Neural progenitor cell (in vitro differentiated cells): ENCODE measurements at regions not wholly inside any gene's neighbourhood (a gene's known extent, or its start where the extent isn't known, plus 50 kb on each side); places are given as distances from the start of the nearest gene placed in this dataset.

Experiments
- DNase-seq: peaks from one replicate; pipeline ENCODE4 v3.0.0-alpha.2; 2016; ENCODE audit warnings: low spot score
- H2AFZ ChIP-seq: fragments of 200-600 bp; sonication (generic); replicated peaks from 2 replicates; pipeline ENCODE4 v1.6.1; 2016; ENCODE audit warnings: antibody characterized with exemption
- H3F3A ChIP-seq: fragments of 200-600 bp; sonication (generic); 2 replicates; pipeline ENCODE4 v1.6.1; 2016; ENCODE audit warnings: antibody characterized with exemption, low read depth
- H3K27ac ChIP-seq: fragments of 200-600 bp; sonication (generic); 2 replicates; pipeline ENCODE4 v1.5.1; 2016; ENCODE audit warnings: mild to moderate bottlenecking
- H3K27me3 ChIP-seq: fragments of 200-600 bp; sonication (generic); 2 replicates; pipeline ENCODE4 v1.6.1; 2016; ENCODE audit warnings: mild to moderate bottlenecking, moderate library complexity
- H3K36me3 ChIP-seq: fragments of 200-600 bp; sonication (generic); 2 replicates; pipeline ENCODE4 v1.5.1; 2016
- H3K4me1 ChIP-seq: fragments of 200-600 bp; sonication (generic); 2 replicates; pipeline ENCODE4 v1.6.1; 2016; ENCODE audit warnings: mixed run types
- H3K4me2 ChIP-seq: fragments of 200-600 bp; sonication (generic); 2 replicates; pipeline ENCODE4 v1.6.1; 2016
- H3K4me3 ChIP-seq: fragments of 200-600 bp; sonication (generic); 2 replicates; pipeline ENCODE4 v1.5.1; 2016
- H3K79me2 ChIP-seq: fragments of 200-600 bp; sonication (generic); 2 replicates; pipeline ENCODE4 v1.6.1; 2016; ENCODE audit warnings: low read depth
- H3K9ac ChIP-seq: fragments of 200-600 bp; sonication (generic); 2 replicates; pipeline ENCODE4 v1.6.1; 2016
- H3K9me3 ChIP-seq: fragments of 200-600 bp; sonication (generic); 2 replicates; pipeline ENCODE4 v1.5.1; 2016; ENCODE audit warnings: low read depth
- H4K20me1 ChIP-seq: fragments of 200-600 bp; sonication (generic); 2 replicates; pipeline ENCODE4 v1.6.1; 2016; ENCODE audit warnings: low read depth
- H3K27ac Mint-ChIP-seq: 3 replicates; pipeline ENCODE4 v1.8.0; 2021; ENCODE audit warnings: mixed read lengths
- H3K27me3 Mint-ChIP-seq: 2 replicates; pipeline ENCODE4 v1.8.0; 2022; ENCODE audit warnings: low read depth, mild to moderate bottlenecking, inconsistent platforms, moderate library complexity, mixed read lengths; ENCODE audit not compliant: insufficient read depth
- H3K36me3 Mint-ChIP-seq: 3 replicates; pipeline ENCODE4 v1.8.0; 2021; ENCODE audit warnings: mixed read lengths
- H3K4me1 Mint-ChIP-seq: 3 replicates; pipeline ENCODE4 v1.8.0; 2021; ENCODE audit warnings: mixed read lengths
- H3K4me3 Mint-ChIP-seq: 3 replicates; pipeline ENCODE4 v1.8.0; 2021; ENCODE audit warnings: mild to moderate bottlenecking, moderate library complexity, mixed read lengths
- H3K9me3 Mint-ChIP-seq: 3 replicates; pipeline ENCODE4 v1.8.0; 2020; ENCODE audit warnings: mixed read lengths
- CTCF ChIP-seq: fragments of 200-600 bp; sonication (generic); IDR thresholded peaks from 2 replicates; pipeline ENCODE4 v1.5.1; 2017; ENCODE audit warnings: antibody characterized with exemption, mild to moderate bottlenecking
- EZH2 ChIP-seq: fragments of 200-600 bp; sonication (generic); IDR thresholded peaks from 2 replicates; pipeline ENCODE4 v1.6.1; 2017; ENCODE audit warnings: antibody characterized with exemption, mild to moderate bottlenecking, moderate library complexity
- EZH2phosphoT487 ChIP-seq: fragments of 200-600 bp; sonication (generic); IDR thresholded peaks from 2 replicates; pipeline ENCODE4 v1.6.1; 2017; ENCODE audit warnings: antibody characterized with exemption

GRCh38 chr12:13365748-13366366, 169.3 kb downstream of the EMP1 start:
- Histone ChIP-seq H3K4me2 (no peak overlapping the region), H3K36me3 (no peaks in the 10 kb centered on the region), H3F3A (peaks cover 21% of the 10 kb centered on the region), H3K9me3 (no peaks in the 10 kb centered on the region), H4K20me1 (no peaks in the 10 kb centered on the region), H2AFZ (no peak overlapping the region), H3K27ac (no peak overlapping the region), H3K4me1 (peaks cover 30% of the 10 kb centered on the region), H3K9ac (no peak overlapping the region), H3K79me2 (no peaks in the 10 kb centered on the region), H3K4me3 (no peak overlapping the region), H3K27me3 (no peaks in the 10 kb centered on the region)
- DNase-seq = no peak
- Mint-ChIP-seq H3K4me1 (peaks cover 19% of the 10 kb centered on the region), H3K4me3 (no peak overlapping the region), H3K27ac (no peak overlapping the region), H3K9me3 (peaks cover 5% of the 10 kb centered on the region), H3K27me3 (peaks cover 6% of the 10 kb centered on the region), H3K36me3 (no peaks in the 10 kb centered on the region)
- TF ChIP-seq EZH2 (no peak), EZH2phosphoT487 (no peak), CTCF (no peak)

- TF ChIP-seq CTCF = peak; percentile 82
- TF ChIP-seq EZH2phosphoT487 = no peak
- peaks cover 3% of the 10 kb centered on the region for H3K9me3 Mint-ChIP-seq
- peak; percentile 83 for DNase-seq
- H3K27ac Mint-ChIP-seq = peak overlapping the region; percentile 65
- no peaks in the 10 kb centered on the region for H3K36me3 Mint-ChIP-seq
- Histone ChIP-seq H2AFZ (peak overlapping the region; percentile 35), H3K4me1 (peaks cover 4% of the 10 kb centered on the region), H3K27ac (no peak overlapping the region), H3K4me2 (no peak overlapping the region), H4K20me1 (no peaks in the 10 kb centered on the region), H3K9me3 (no peaks in the 10 kb centered on the region), H3F3A (peaks cover 3% of the 10 kb centered on the region), H3K4me3 (no peak overlapping the region), H3K79me2 (no peaks in the 10 kb centered on the region), H3K36me3 (no peaks in the 10 kb centered on the region), H3K27me3 (no peaks in the 10 kb centered on the region), H3K9ac (no peak overlapping the region)
- peaks cover 3% of the 10 kb centered on the region for H3K4me1 Mint-ChIP-seq
- peaks cover 2% of the 10 kb centered on the region for H3K27me3 Mint-ChIP-seq
- H3K4me3 Mint-ChIP-seq = no peak overlapping the region
These were observed 165.8 kb downstream of the EMP1 start for GRCh38 chr12:13362260-13362841.

GRCh38 chr12:13359636-13360035, 163.1 kb downstream of the EMP1 start:
- H3K36me3 ChIP-seq = no peaks in the 10 kb centered on the region
- no peaks in the 10 kb centered on the region for H3K36me3 Mint-ChIP-seq
- no peaks in the 10 kb centered on the region for H3K27me3 Mint-ChIP-seq
- no peaks in the 10 kb centered on the region for H3K27me3 ChIP-seq
- H3K9me3 Mint-ChIP-seq = no peaks in the 10 kb centered on the region
- H3K9me3 ChIP-seq = no peaks in the 10 kb centered on the region
- H3K4me3 ChIP-seq = no peak overlapping the region
- H3K4me3 Mint-ChIP-seq = no peak overlapping the region
- no peaks in the 10 kb centered on the region for H4K20me1 ChIP-seq
- no peak overlapping the region for H3K9ac ChIP-seq
- H3F3A ChIP-seq = no peaks in the 10 kb centered on the region
- H3K4me1 Mint-ChIP-seq = no peaks in the 10 kb centered on the region
- no peak overlapping the region for H2AFZ ChIP-seq
- DNase-seq = no peak
- no peak overlapping the region for H3K4me2 ChIP-seq
- TF ChIP-seq EZH2 = no peak
- no peak for TF ChIP-seq CTCF
- no peak for TF ChIP-seq EZH2phosphoT487
- no peaks in the 10 kb centered on the region for H3K79me2 ChIP-seq
- no peaks in the 10 kb centered on the region for H3K4me1 ChIP-seq
- no peak overlapping the region for H3K27ac Mint-ChIP-seq
- H3K27ac ChIP-seq = no peak overlapping the region
